ENCODE measurements at regions not wholly inside any gene's neighbourhood (a gene's known extent, or its start where the extent isn't known, plus 50 kb on each side); places are given as distances from the start of the nearest gene placed in this dataset.

GRCh38 chr5:174339130-174339529, 293.6 kb downstream of the NSG2 start:
- ChIA-PET POLR2A (no interaction called here), RAD21 (ENCODE audit: unreplicated experiment) (no interaction called here), SMC1A (ENCODE audit: uncharacterized antibody, unreplicated experiment) (no interaction called here), CTCF (interaction anchor here (0.7 kb wide), 1 partner anchor 10 kb away, joined by 3 read pairs; no protein-coding TSS in a partner anchor)
- Histone ChIP-seq H3K4me2 (ENCODE audit: control insufficient read depth, insufficient read depth) (no peak overlapping the region), H3K36me3 (ENCODE audit: control insufficient read depth in 2 of 2, insufficient read depth in 2 of 2, low read length in 1 of 2) (no peaks in the 10 kb centered on the region), H3K27ac (ENCODE audit: control insufficient read depth, insufficient read depth) (no peak overlapping the region), H2AFZ (ENCODE audit: control insufficient read depth, low read depth, low read length) (no peak overlapping the region), H3K4me3 (no peak overlapping the region), H3K9ac (ENCODE audit: control insufficient read depth, insufficient read depth, low read length) (no peak overlapping the region), H3K9me3 (replicated peaks; ENCODE audit: control insufficient read depth, insufficient read depth, low read length) (no peaks in the 10 kb centered on the region), H3K79me2 (ENCODE audit: control insufficient read depth, insufficient read depth, low read length) (no peaks in the 10 kb centered on the region), H3K4me1 (ENCODE audit: control insufficient read depth, insufficient read depth, low read length) (no peaks in the 10 kb centered on the region; the same call in 1 of the 2 replicates), H3K27me3 (replicated peaks in 1 of 2; ENCODE audit: control insufficient read depth in 2 of 2, insufficient read depth in 2 of 2, low read length in 1 of 2) (peaks cover 0 to 7% of the 10 kb centered on the region in 2 experiments), H4K20me1 (ENCODE audit: control insufficient read depth, insufficient read depth) (no peaks in the 10 kb centered on the region)
- intact Hi-C loops (cut with micrococcal nuclease; ENCODE audit: unreplicated experiment): no loop called here
- DNase-seq (ENCODE audit: low read depth, low spot score) (no peak), FAIRE-seq (no peak), ATAC-seq (no peak)
- in situ Hi-C loops (cut with MboI): no loop called here
- BruUV-seq (replicated peaks): no TSS peak
- TF ChIP-seq HCFC1 (IDR thresholded peaks at IDR 0.05; ENCODE audit: low read length): no peak
- no peak for TF ChIP-seq RB1 (IDR thresholded peaks at IDR 0.05; ENCODE audit: borderline replicate concordance)
- TF ChIP-seq FOXM1 (IDR thresholded peaks at IDR 0.05; ENCODE audit: low read depth, low read length): no peak
- no peak for TF ChIP-seq TARDBP (IDR thresholded peaks at IDR 0.05; ENCODE audit: borderline replicate concordance)
- TF ChIP-seq CEBPB (IDR thresholded peaks at IDR 0.05; ENCODE audit: borderline replicate concordance in 1 of 2, low read depth in 2 of 2, low read length in 2 of 2): no peak
- no peak for TF ChIP-seq WRNIP1 (IDR thresholded peaks at IDR 0.05; ENCODE audit: borderline replicate concordance, low read depth, low read length)
- no peak for TF ChIP-seq TCF12 (IDR thresholded peaks at IDR 0.05; ENCODE audit: low read depth, low read length)
- TF ChIP-seq ZNF384 (IDR thresholded peaks at IDR 0.05; ENCODE audit: borderline replicate concordance, low read depth, low read length): no peak
- TF ChIP-seq PRDM15 (CRISPR knock-in tag; IDR thresholded peaks at IDR 0.05): no peak
- no peak for TF ChIP-seq YY1 (IDR thresholded peaks at IDR 0.05; ENCODE audit: low read depth, low read length)
- TF ChIP-seq BCL11A (IDR thresholded peaks at IDR 0.05; ENCODE audit: low read depth, low read length): no peak
- TF ChIP-seq BCLAF1 (IDR thresholded peaks at IDR 0.05): no peak
- no peak for TF ChIP-seq SIN3A (IDR thresholded peaks at IDR 0.05; ENCODE audit: low read depth, low read length)
- no peak for TF ChIP-seq CHD1 (IDR thresholded peaks at IDR 0.05; ENCODE audit: low read depth, low read length)
- no peak for TF ChIP-seq JUNB (IDR thresholded peaks at IDR 0.05)
- 38% methylated on average over 4 of the region's 4 CpGs for WGBS (ENCODE audit: insufficient coverage, insufficient replicate concordance, low lambda C conversion rate, missing lambda C conversion rate)

All from GM12878 (cell line).